GM19328 (cell line): ENCODE measurements at regions not wholly inside any gene's neighbourhood (a gene's known extent, or its start where the extent isn't known, plus 50 kb on each side); places are given as distances from the start of the nearest gene placed in this dataset.

Experiments used
- ATAC-seq: cut with Tn5 transposase; IDR thresholded peaks from one replicate; pipeline ENCODE4 v1.9.1; 2021; ENCODE audit warnings: mild to moderate bottlenecking, moderate library complexity; ENCODE audit not compliant: unreplicated experiment

GRCh38 chr9:79120533-79120932 is 451.2 kb upstream of the TLE4 start:
- no peak for ATAC-seq

GRCh38 chr9:79120941-79121340 is 450.8 kb upstream of the TLE4 start:
- no peak for ATAC-seq

- ATAC-seq, result no peak
These were observed 448.4 kb upstream of the TLE4 start for GRCh38 chr9:79123415-79123814.

GRCh38 chr9:79127661-79128060 is 444.1 kb upstream of the TLE4 start:
- no peak for ATAC-seq

GRCh38 chr9:79129865-79130480 is 441.8 kb upstream of the TLE4 start:
- ATAC-seq, result no peak

GRCh38 chr9:79131246-79131774 is 440.5 kb upstream of the TLE4 start:
- ATAC-seq, result no peak

GRCh38 chr9:79131824-79132377 is 439.9 kb upstream of the TLE4 start:
- no peak for ATAC-seq

- no peak for ATAC-seq
These were observed 437.1 kb upstream of the TLE4 start for GRCh38 chr9:79134654-79135053.

- no peak for ATAC-seq
These were observed 435.9 kb upstream of the TLE4 start for GRCh38 chr9:79135681-79136415.

GRCh38 chr9:79140751-79141150 is 431.0 kb upstream of the TLE4 start:
- no peak for ATAC-seq

- ATAC-seq, result no peak
These were observed 428.6 kb upstream of the TLE4 start for GRCh38 chr9:79143211-79143610.

- ATAC-seq, result no peak
These were observed 426.3 kb upstream of the TLE4 start for GRCh38 chr9:79145442-79145841.

GRCh38 chr9:79149585-79149984 is 422.2 kb upstream of the TLE4 start:
- no peak for ATAC-seq

GRCh38 chr9:79151791-79152190 is 420.0 kb upstream of the TLE4 start:
- ATAC-seq, result no peak

- no peak for ATAC-seq
These were observed 419.5 kb upstream of the TLE4 start for GRCh38 chr9:79152306-79152705.

GRCh38 chr9:79154806-79155205 is 417.0 kb upstream of the TLE4 start:
- ATAC-seq, result no peak

- no peak for ATAC-seq
These were observed 416.5 kb upstream of the TLE4 start for GRCh38 chr9:79155308-79155707.

- no peak for ATAC-seq
These were observed 408.2 kb upstream of the TLE4 start for GRCh38 chr9:79163544-79163943.

GRCh38 chr9:79164406-79164805 is 407.4 kb upstream of the TLE4 start:
- ATAC-seq, result no peak

- no peak for ATAC-seq
These were observed 406.6 kb upstream of the TLE4 start for GRCh38 chr9:79165020-79165780.

GRCh38 chr9:79166005-79166404 is 405.8 kb upstream of the TLE4 start:
- no peak for ATAC-seq
